IMR-90 (cell line): ENCODE measurements at regions not wholly inside any gene's neighbourhood (a gene's known extent, or its start where the extent isn't known, plus 50 kb on each side); places are given as distances from the start of the nearest gene placed in this dataset.

Source experiments
- ATAC-seq: fragments of 200-7000 bp; cut with Tn5 transposase; 2 replicates; pipeline ENCODE4 v1.9.1; 2020; ENCODE audit warnings: low read depth, mild to moderate bottlenecking, moderate library complexity
- BruUV-seq: library from RNA; stranded (reverse); fragments of 400-500 nt; replicated peaks from 2 replicates; lab custom pipeline; 2021; lab: Mats Ljungman, UMichigan
- CTCF ChIA-PET: fragments of 300-600 bp; formaldehyde crosslinking; extraction: SDS; loops from one replicate; lab custom pipeline; 2021; ENCODE audit warnings: antibody characterized with exemption; lab: Yijun Ruan, JAX
- POLR2A ChIA-PET: fragments of 300-600 bp; sonication (Branson Sonifier 250); formaldehyde crosslinking; loops from one replicate; lab custom pipeline; 2022; ENCODE audit warnings: antibody characterized with exemption; ENCODE audit not compliant: unreplicated experiment; lab: Charles Lee
- DNase-seq: peaks from one replicate; pipeline ENCODE4 v3.0.0; 2013
- H2AFZ ChIP-seq: replicated peaks from 2 replicates; pipeline ENCODE3; 2013; ENCODE audit warnings: low read length, mild to moderate bottlenecking; ENCODE audit not compliant: poor library complexity
- H2AK5ac ChIP-seq: 2 replicates; pipeline ENCODE4 v1.6.1; 2013; ENCODE audit warnings: low read depth, low read length, inconsistent platforms
- H2AK9ac ChIP-seq: replicated peaks from 2 replicates; pipeline ENCODE3; 2013; ENCODE audit warnings: mild to moderate bottlenecking, low read depth, low read length, moderate library complexity; ENCODE audit not compliant: poor library complexity
- H2BK120ac ChIP-seq: 2 replicates; pipeline ENCODE4 v1.6.1; 2013; ENCODE audit warnings: low read depth, low read length, inconsistent platforms
- H2BK15ac ChIP-seq: 3 replicates; pipeline ENCODE4 v1.6.1; 2013; ENCODE audit warnings: low read depth, low read length, inconsistent platforms
- H2BK20ac ChIP-seq: 2 replicates; pipeline ENCODE4 v1.6.1; 2013; ENCODE audit warnings: low read depth, mild to moderate bottlenecking, inconsistent platforms, low read length, moderate library complexity
- H2BK5ac ChIP-seq: 2 replicates; pipeline ENCODE4 v1.6.1; 2013; ENCODE audit warnings: mild to moderate bottlenecking, low read depth, low read length, inconsistent platforms; ENCODE audit not compliant: poor library complexity, severe bottlenecking
- H3K14ac ChIP-seq: replicated peaks from 2 replicates; pipeline ENCODE4 v1.6.1; 2013; ENCODE audit warnings: low read depth, low read length, inconsistent platforms
- H3K18ac ChIP-seq: 2 replicates; pipeline ENCODE4 v1.6.1; 2013; ENCODE audit warnings: low read depth, low read length, control low read depth
- H3K23ac ChIP-seq: 2 replicates; pipeline ENCODE4 v1.6.1; 2013; ENCODE audit warnings: low read depth, low read length, inconsistent platforms
- H3K27ac ChIP-seq: 2 replicates; pipeline ENCODE4 v1.5.1; 2013; ENCODE audit warnings: mild to moderate bottlenecking, control low read depth, low read length; ENCODE audit not compliant: insufficient read depth
- H3K27me3 ChIP-seq: 2 replicates; pipeline ENCODE4 v1.6.1; 2013; ENCODE audit warnings: low read length; ENCODE audit not compliant: control insufficient read depth, insufficient read depth
- H3K36me3 ChIP-seq: 2 replicates; pipeline ENCODE4 v1.6.1; 2013; ENCODE audit warnings: low read length, mixed read lengths; ENCODE audit not compliant: control insufficient read depth, insufficient read depth
- H3K4ac ChIP-seq: 2 replicates; pipeline ENCODE4 v1.6.1; 2013; ENCODE audit warnings: low read depth, low read length, inconsistent platforms
- H3K4me1 ChIP-seq: 2 replicates; pipeline ENCODE4 v1.6.1; 2013; ENCODE audit warnings: low read length, mixed read lengths; ENCODE audit not compliant: control insufficient read depth, insufficient read depth
- H3K4me2 ChIP-seq: 2 replicates; pipeline ENCODE4 v1.6.1; 2013; ENCODE audit warnings: low read depth, mild to moderate bottlenecking, control low read depth, low read length, moderate library complexity
- H3K4me3 ChIP-seq: 2 replicates; pipeline ENCODE4 v1.5.1; 2013; ENCODE audit warnings: low read depth, mild to moderate bottlenecking, control low read depth, low read length, moderate library complexity; ENCODE audit not compliant: insufficient read depth
- H3K56ac ChIP-seq: 2 replicates; pipeline ENCODE4 v1.6.1; 2013; ENCODE audit warnings: low read length, inconsistent platforms; ENCODE audit not compliant: insufficient read depth; ENCODE audit errors: extremely low read depth
- H3K79me1 ChIP-seq, 2 experiments: 2 replicates each; pipeline ENCODE4 v1.6.1; 2013; ENCODE audit warnings: low read length in 2 of 2, inconsistent platforms in 1 of 2, low read depth in 1 of 2
- H3K9ac ChIP-seq: 2 replicates; pipeline ENCODE4 v1.6.1; 2013; ENCODE audit warnings: low read depth, low read length, control low read depth
- H3K9me1 ChIP-seq: 2 replicates; pipeline ENCODE4 v1.6.1; 2013; ENCODE audit warnings: low read length, inconsistent platforms; ENCODE audit not compliant: insufficient read depth
- H3K9me3 ChIP-seq: 2 replicates; pipeline ENCODE4 v1.6.1; 2013; ENCODE audit warnings: low read length; ENCODE audit not compliant: control insufficient read depth, insufficient read depth
- H4K20me1 ChIP-seq: 2 replicates; pipeline ENCODE4 v1.6.1; 2013; ENCODE audit warnings: low read length, inconsistent platforms; ENCODE audit not compliant: insufficient read depth
- H4K5ac ChIP-seq: 2 replicates; pipeline ENCODE4 v1.6.1; 2013; ENCODE audit warnings: mild to moderate bottlenecking, low read depth, low read length, control low read depth
- H4K8ac ChIP-seq, 2 experiments: 2 replicates each; pipeline ENCODE4 v1.6.1; 2013; ENCODE audit warnings: low read depth in 2 of 2, low read length in 2 of 2, control low read depth in 1 of 2, inconsistent platforms in 1 of 2
- H4K91ac ChIP-seq: 2 replicates; pipeline ENCODE4 v1.6.1; 2013; ENCODE audit warnings: low read depth, low read length, inconsistent platforms; ENCODE audit not compliant: insufficient read depth
- MAFK ChIP-seq: IDR thresholded peaks from 2 replicates; pipeline ENCODE4 v1.6.1; 2012; ENCODE audit warnings: low read depth, low read length, improper control_type of control experiment
- MAZ ChIP-seq: IDR thresholded peaks from 2 replicates; pipeline ENCODE4 v1.6.1; 2012; ENCODE audit warnings: low read depth, mild to moderate bottlenecking, low read length, improper control_type of control experiment, moderate library complexity, borderline replicate concordance
- MXI1 ChIP-seq: IDR thresholded peaks from 2 replicates; pipeline ENCODE4 v1.6.1; 2012; ENCODE audit warnings: low read depth, mild to moderate bottlenecking, low read length, moderate library complexity, borderline replicate concordance
- RAD21 ChIP-seq: IDR thresholded peaks from 2 replicates; pipeline ENCODE4 v1.6.1; 2012; ENCODE audit warnings: low read length, improper control_type of control experiment
- WGBS, 2 experiments: methylation state at CpG; one replicate each; pipeline versions ENCODE4 v1.1.5 to v1.1.7; 2013; ENCODE audit warnings: missing lambda C conversion rate in 2 of 2; ENCODE audit not compliant: insufficient read length in 1 of 2; ENCODE audit errors: extremely low coverage in 2 of 2; 5-methylcytosine and 5-hydroxymethylcytosine counted together
- dilution Hi-C: fragments of 300-500 bp; cut with HindIII; formaldehyde crosslinking; loops from one replicate; pipeline ENCODE4 v1.14.3; 2018; ENCODE audit warnings: low sequenced_read_pairs; ENCODE audit not compliant: unreplicated experiment
- in situ Hi-C: fragments of 300-500 bp; cut with MboI; formaldehyde crosslinking; loops from 3 replicates; pipeline ENCODE4 v1.14.3; 2019; ENCODE audit warnings: low sequenced_read_pairs, inconsistent platforms, mixed read lengths
- intact Hi-C: fragments of 100-400 bp; cut with micrococcal nuclease; formaldehyde crosslinking; loops from 2 replicates; pipeline ENCODE4 v1.10.0; 2022

GRCh38 chr5:2158109-2158508, 275.4 kb upstream of the IRX4 start:
- Histone ChIP-seq H3K9me3 (peaks cover 27% of the 10 kb centered on the region), H3K56ac (no peak overlapping the region), H3K4ac (no peak overlapping the region), H4K20me1 (no peaks in the 10 kb centered on the region), H2AK9ac (no peak overlapping the region), H3K4me3 (no peak overlapping the region), H3K27ac (no peak overlapping the region), H3K4me1 (no peaks in the 10 kb centered on the region), H3K4me2 (no peak overlapping the region), H3K9me1 (no peaks in the 10 kb centered on the region), H3K79me1 (no peaks in the 10 kb centered on the region), H2AK5ac (no peak overlapping the region), H2BK120ac (no peak overlapping the region), H4K5ac (no peak overlapping the region), H3K27me3 (no peaks in the 10 kb centered on the region), H3K14ac (no peak overlapping the region), H3K18ac (no peak overlapping the region), H4K91ac (no peak overlapping the region), H2BK5ac (no peak overlapping the region), H2BK20ac (no peak overlapping the region), H3K9ac (no peak overlapping the region), H3K23ac (no peak overlapping the region), H2AFZ (no peak overlapping the region), H2BK15ac (no peak overlapping the region), H3K36me3 (no peaks in the 10 kb centered on the region), H4K8ac (no peak overlapping the region)
- 80% methylated on average over 1 of the region's 5 CpGs; no CpG with 5 or more reads in 1 of the 2 experiments for WGBS, 2 experiments
- dilution Hi-C loops (no loop called here), intact Hi-C loops (no loop called here), in situ Hi-C loops (no loop called here)
- ChIA-PET CTCF (no interaction called here), POLR2A (no interaction called here)
- TF ChIP-seq MAZ (no peak), RAD21 (no peak), MAFK (no peak), MXI1 (no peak)
- DNase-seq (no peak), ATAC-seq (no peak)
- BruUV-seq: no TSS peak
